ENCODE measurements at regions not wholly inside any gene's neighbourhood (a gene's known extent, or its start where the extent isn't known, plus 50 kb on each side); places are given as distances from the start of the nearest gene placed in this dataset.

DNA sequence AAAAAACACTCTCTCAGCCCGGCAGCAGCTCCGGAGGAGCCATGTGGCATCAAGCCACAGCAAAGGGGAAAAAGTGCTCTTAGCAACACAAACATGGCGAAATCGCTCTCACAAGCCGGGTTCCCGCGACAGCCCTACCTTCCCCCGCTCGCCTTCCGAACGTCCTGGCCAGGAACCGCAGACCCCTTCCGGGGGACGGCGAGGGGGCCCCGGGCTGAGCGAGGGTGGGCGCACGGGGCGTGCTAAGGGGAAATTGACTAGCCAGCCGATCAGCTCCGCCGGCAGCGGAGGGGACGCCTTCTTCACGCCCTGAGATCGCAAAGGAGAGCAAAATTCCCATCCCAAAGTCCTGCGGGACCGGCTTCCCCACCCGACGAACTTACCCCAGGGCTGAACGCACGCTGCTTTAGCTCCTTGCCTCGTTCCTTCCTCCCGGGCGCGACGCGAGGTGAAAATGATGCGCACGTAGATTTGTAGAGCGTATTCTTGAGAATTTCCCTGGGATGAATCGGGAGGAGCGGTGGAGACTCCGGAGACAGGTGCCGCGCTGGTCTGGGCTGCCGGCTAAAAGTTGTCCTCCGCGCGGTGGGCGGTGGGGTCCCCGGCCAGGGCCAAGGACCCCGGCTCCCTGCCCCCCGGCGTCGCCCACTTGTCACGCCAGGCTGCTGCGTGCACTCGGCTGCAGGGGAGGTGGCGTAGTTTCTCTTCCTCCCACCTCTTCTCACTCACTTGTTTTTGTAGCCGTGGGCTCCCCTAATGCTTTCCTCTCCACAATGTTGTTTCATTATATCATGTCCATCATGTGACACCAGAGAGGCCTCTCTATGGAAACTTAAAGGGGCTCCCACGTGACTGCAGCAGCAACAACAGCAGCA, 220.1 kb upstream of the MKLN1 start:
- peak; percentile 90 for DNase-seq (ENCODE audit: low spot score)

GRCh38 chr7:131108212-131108940, 219.3 kb upstream of the MKLN1 start:
- DNase-seq (ENCODE audit: low spot score): peak; percentile 47

- peak; percentile 33 for DNase-seq (ENCODE audit: low spot score)
These were observed 218.5 kb upstream of the MKLN1 start for GRCh38 chr7:131109011-131109758.

- DNase-seq (ENCODE audit: low spot score): peak; percentile 62
These were observed 217.8 kb upstream of the MKLN1 start for GRCh38 chr7:131109759-131110296.

DNA sequence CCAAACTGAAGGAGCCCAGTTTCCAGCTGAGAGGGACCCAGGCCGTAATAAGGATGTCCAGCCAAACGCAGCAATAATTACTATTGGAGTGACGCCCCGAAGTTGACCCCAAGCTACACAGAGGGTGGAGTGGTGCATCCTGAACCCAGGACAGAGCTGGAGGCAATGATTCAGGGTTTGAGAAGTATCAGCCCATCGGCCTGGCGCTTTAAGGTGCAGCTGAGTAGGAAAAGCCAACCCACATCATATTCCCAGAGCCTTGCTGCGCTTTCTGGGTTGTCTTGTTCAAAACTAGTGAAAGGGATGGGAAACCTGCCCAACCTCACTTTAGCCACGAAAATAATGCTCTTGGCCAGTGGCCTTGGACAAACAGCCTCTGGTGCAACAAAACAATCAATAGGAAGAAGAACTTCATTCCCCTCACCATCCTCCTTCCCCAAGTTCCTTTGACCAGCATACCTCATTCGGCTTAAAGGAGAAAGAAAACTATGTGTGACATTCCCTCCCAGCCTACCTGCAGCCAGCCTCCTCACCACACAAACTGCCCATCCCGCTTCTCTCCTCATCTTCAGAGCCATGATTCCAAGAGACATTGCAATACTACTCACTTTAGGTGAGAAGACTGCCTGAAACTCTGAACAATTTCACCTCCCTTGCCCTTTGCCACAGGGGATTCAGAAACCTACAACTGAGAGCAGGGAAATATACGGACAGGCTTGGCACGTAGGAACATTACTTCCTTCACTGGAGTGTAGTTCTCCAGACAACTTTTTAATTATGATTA, 217.2 kb upstream of the MKLN1 start:
- DNase-seq (ENCODE audit: low spot score): peak; percentile 57

DNA sequence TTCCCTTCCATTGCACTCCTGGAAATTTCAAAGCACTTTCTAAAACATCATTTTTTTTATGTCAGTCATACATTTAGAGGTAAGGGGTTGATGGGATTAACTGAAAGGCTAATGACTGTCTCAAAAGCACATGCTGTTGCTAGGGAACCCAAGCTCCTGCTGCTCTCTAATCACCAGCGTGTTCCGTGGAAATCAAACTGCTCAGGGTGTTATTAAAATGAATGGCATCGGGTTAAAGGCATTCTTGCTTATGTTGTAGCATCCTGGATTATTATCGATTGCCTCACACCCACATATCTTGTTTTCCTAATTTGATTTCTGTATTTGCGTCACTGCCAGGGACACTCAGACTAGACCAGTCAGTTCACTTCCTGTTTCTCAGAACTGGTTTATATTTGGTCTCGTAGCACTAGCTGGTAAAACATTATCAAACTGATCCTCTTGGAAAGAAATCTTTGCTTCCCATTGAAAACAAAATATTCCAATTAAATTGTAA, 216.5 kb upstream of the MKLN1 start:
- DNase-seq (ENCODE audit: low spot score): peak; percentile 57

DNA sequence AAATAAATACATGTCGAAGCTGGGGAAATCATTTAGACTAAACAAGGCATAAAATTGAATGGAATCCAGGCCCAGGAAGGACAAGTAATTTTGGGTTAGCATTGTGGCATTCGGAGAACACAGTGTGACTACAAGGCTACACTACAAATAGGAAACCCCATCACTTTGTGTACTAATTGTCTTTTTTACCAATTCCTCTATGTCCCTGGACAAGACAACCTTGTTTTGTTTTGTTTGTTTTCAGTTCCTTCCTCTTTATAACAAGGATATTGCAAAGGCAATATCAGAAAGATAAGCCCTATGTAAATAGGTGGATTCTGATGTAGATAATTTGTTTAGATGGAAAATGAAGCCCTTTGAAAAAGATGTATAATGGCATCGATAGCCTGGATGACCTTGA, 215.9 kb upstream of the MKLN1 start:
- no peak for DNase-seq (ENCODE audit: low spot score)

GRCh38 chr7:131112431-131112830, 215.2 kb upstream of the MKLN1 start:
- DNase-seq (ENCODE audit: low spot score): no peak

DNA sequence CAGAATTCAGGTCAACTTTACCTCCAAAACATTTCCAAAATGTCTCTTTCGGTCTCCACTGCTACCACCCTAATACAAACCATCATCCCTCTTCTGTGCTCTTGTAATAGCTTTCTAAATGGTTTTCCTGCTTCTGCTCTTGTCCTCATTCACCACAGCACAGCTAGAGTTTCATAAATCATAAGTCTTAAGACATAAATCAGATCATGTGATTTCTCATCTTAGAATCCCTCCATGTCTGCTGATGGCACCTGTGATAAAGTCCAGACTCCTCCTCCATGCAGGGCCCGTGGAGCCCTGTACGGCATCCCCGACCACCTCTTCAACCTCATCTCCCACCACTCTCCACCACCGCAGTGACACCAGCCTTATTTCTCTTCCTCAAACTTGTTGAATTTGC, 212.3 kb upstream of the MKLN1 start:
- DNase-seq (ENCODE audit: low spot score): no peak

DNA sequence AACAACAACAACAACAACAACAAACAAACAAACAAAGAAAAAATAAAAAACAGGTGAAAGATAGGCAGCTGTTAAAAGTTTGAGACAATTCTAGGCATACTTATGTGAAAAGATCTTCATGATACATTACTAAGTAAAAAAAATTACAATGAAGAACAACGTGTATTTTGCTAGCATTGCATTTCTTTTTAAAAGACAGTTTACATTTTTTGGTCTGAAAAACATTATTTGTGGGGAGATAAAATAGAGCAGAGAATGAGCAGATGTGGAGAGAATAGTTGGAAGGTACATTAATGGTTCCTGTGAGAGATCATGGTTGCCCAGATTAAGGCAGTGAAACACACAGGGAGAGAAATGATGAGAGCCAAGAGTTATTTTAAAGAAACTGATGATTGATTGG, 210.2 kb upstream of the MKLN1 start:
- no peak for DNase-seq (ENCODE audit: low spot score)

- no peak for DNase-seq (ENCODE audit: low spot score)
These were observed 208.3 kb upstream of the MKLN1 start for GRCh38 chr7:131119381-131119780.

DNA sequence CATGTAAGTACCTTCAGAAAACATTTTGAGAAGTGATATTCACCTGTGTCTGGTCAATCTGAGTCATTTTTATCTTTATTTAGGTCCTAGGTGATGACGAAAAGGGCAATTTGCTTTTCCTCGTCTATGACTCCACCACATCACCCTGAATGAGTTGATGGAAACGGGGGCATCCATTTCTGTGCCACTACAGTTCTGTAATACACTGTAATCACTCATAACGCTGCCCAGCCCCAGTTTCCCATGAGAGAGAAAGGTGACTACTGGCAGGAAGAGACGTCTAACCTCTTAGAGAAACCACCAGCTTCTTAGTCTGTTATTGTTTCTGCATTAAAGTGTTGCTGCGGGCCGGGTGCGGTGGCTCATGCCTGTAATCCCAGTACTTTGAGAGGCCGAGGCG, 205.3 kb upstream of the MKLN1 start:
- no peak for DNase-seq (ENCODE audit: low spot score)

DNA sequence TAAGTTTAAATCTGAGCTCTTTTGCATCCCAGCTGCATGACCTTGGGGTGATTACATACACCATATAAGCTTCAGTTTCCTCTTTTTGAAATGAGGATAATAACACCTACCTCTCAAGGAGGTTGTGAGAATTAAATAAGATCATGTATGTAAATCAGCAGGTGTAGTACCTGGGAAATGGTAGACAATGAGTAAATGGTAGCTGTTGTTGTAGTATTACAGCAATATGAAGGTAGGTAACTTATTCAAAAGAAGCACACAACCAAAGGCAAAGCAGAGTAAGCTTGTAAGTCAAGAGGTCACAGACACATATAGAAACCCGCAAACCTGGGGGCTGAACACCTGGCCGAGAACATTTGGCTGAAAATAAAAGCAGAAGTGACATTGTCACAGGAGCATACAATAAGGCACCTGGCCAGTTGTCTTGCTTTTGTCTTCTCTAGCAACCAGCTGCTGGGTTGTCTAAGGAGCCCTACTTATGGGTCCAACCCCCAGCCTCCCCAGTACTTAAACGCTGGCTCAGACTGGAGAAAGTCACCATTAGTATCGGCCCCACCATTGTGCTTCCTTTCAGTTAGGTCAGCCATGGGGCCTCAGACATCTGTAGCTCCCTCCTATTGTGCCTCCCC, 203.6 kb upstream of the MKLN1 start:
- DNase-seq (ENCODE audit: low spot score): no peak

DNA sequence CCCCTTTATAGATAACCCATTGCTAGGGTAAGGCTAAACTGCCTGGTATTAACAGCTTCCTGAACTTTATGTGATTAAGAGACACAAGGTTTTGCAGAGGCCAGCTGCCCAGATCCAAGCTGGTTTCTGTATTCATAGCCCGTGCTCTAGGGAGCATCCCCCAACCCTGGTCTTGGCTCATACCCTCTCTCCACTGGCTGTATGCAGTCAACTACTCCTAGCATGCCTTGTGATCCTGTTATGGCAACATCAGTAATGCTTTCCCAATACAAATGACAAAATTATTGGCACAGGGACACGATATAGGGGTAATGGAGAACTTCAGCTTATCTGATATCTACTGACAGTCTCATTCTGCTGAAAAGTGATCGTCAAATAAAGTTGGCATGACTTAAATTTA, 202.8 kb upstream of the MKLN1 start:
- DNase-seq (ENCODE audit: low spot score): no peak

GRCh38 chr7:131130324-131130723, 197.4 kb upstream of the MKLN1 start:
- no peak for DNase-seq (ENCODE audit: low spot score)

- DNase-seq (ENCODE audit: low spot score): no peak
These were observed 196.5 kb upstream of the MKLN1 start for GRCh38 chr7:131131012-131131745.

DNA sequence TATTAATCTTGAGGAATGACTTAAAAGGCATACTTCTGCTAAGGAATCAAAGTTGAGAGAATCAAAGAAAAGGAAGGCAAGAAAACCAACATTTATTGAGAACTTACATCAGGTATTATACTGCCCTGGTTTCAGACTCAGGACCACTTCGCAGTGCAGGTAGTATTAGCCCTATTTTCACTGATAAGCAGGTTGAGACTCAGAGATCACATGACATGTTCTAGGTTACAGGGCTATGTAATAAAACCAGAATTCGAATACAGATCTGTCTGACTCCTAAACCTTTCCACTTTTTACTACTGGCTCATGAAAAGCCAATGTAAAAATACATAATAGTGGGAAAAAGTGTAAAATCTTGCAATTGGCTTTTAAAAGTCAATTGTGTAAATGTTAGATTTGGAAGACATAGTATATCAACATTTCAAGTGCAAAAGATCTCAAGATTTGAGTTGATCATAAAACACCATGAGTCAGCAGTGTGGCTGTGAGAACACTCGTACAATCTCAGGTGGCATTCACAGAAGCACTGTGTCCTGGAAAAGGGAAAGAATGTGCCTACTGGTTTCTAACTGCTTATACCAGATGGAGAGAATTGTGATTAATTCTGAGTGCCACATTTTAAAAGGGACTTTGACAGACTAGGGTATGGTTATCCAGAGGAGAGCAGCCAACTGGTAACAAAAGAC, 195.8 kb upstream of the MKLN1 start:
- DNase-seq (ENCODE audit: low spot score): no peak

DNA sequence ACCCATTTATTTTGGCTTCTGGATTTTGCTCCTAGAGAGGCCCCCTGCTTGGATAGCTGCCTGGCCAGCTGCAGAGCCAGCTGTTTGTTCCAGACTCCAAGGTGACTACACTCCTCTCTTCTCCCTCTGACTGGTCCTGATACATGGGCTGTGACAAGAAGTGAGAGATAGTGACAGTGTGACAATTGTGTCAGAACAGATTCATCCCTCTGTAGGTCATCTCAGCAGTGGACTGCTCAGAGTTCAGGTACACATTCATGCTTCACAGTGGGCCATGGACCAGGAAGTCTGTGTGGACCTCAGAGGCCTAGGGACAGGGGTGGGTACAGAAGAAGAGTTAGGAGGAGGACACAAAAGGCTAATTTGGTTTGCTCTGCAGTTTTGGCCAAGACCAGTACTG, 188.2 kb upstream of the MKLN1 start:
- no peak for DNase-seq (ENCODE audit: low spot score)

DNA sequence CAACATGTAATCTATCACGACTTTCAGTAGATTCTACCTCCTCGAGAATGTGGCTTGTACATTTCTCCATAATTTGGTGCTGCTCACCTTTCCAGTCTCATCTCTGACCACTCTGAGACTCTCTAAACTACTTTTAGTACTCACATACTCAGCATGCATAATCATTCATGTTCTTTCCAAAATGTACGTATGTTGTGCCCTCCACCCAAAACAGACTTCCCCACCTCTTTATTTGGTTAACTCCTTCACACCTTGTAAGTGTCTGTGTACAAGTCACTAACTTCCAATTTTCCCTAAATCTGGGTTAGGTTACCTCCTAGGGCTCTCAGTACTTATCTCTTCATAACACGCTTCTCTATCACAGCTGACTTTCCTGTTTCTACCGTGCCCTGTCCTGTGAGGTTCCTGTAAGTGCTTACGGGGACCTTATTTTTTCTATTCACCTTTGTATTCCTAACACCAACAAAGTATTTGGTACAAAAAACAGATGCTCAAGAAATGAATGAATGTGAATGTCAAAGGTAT, 186.2 kb upstream of the MKLN1 start:
- DNase-seq (ENCODE audit: low spot score): no peak
